Activated CD4-positive, alpha-beta memory T cell treated with anti-CD3 and anti-CD28 coated beads for 36 hours (primary cell): ENCODE measurements at regions not wholly inside any gene's neighbourhood (a gene's known extent, or its start where the extent isn't known, plus 50 kb on each side); places are given as distances from the start of the nearest gene placed in this dataset.

Source experiments
- CTCF ChIA-PET: fragments of 350-600 bp; sonication (Branson Sonifier 250); formaldehyde crosslinking; loops from one replicate; lab custom pipeline; 2021; ENCODE audit warnings: antibody characterized with exemption, inconsistent platforms; lab: Charles Lee
- POLR2A ChIA-PET: fragments of 350-600 bp; sonication (Branson Sonifier 250); formaldehyde crosslinking; loops from one replicate; lab custom pipeline; 2021; ENCODE audit warnings: antibody characterized with exemption; lab: Charles Lee
- DNase-seq: peaks from one replicate; pipeline ENCODE4 v3.0.0-alpha.2; 2020
- H3K27ac Mint-ChIP-seq: one replicate; pipeline ENCODE4 v1.8.0; 2021; ENCODE audit warnings: mixed read lengths
- H3K27me3 Mint-ChIP-seq: one replicate; pipeline ENCODE4 v1.8.0; 2021; ENCODE audit warnings: mixed read lengths
- H3K36me3 Mint-ChIP-seq: one replicate; pipeline ENCODE4 v1.8.0; 2021; ENCODE audit warnings: mixed read lengths
- H3K4me1 Mint-ChIP-seq: one replicate; pipeline ENCODE4 v1.8.0; 2021; ENCODE audit warnings: low read depth, mixed read lengths
- H3K4me3 Mint-ChIP-seq: one replicate; pipeline ENCODE4 v1.8.0; 2021; ENCODE audit warnings: mild to moderate bottlenecking, mixed read lengths
- H3K9me3 Mint-ChIP-seq: one replicate; pipeline ENCODE4 v1.8.0; 2021; ENCODE audit warnings: mixed read lengths
- intact Hi-C: fragments of 100-400 bp; cut with micrococcal nuclease; formaldehyde crosslinking; loops from one replicate; pipeline ENCODE4 v1.15.1; 2023

- ChIA-PET CTCF (no interaction called here), POLR2A (no interaction called here)
- no peaks in the 10 kb centered on the region for H3K27me3 Mint-ChIP-seq
- no peaks in the 10 kb centered on the region for H3K36me3 Mint-ChIP-seq
- intact Hi-C loops: no loop called here
- no peak overlapping the region for H3K27ac Mint-ChIP-seq
- no peak for DNase-seq
- no peaks in the 10 kb centered on the region for H3K9me3 Mint-ChIP-seq
- no peak overlapping the region for H3K4me3 Mint-ChIP-seq
- no peaks in the 10 kb centered on the region for H3K4me1 Mint-ChIP-seq
These were observed 313.2 kb downstream of the OLFM3 start for GRCh38 chr1:101683561-101683960.

- Mint-ChIP-seq H3K27ac (no peak overlapping the region), H3K4me1 (no peaks in the 10 kb centered on the region), H3K4me3 (no peak overlapping the region), H3K36me3 (no peaks in the 10 kb centered on the region), H3K9me3 (no peaks in the 10 kb centered on the region), H3K27me3 (no peaks in the 10 kb centered on the region)
- POLR2A ChIA-PET: no interaction called here
- intact Hi-C loops: no loop called here
- CTCF ChIA-PET: no interaction called here
- DNase-seq: no peak
These were observed 299.7 kb downstream of the OLFM3 start for GRCh38 chr1:101697072-101697471.

- no peak overlapping the region for H3K27ac Mint-ChIP-seq
- ChIA-PET POLR2A (no interaction called here), CTCF (no interaction called here)
- H3K9me3 Mint-ChIP-seq: no peaks in the 10 kb centered on the region
- intact Hi-C loops: no loop called here
- no peaks in the 10 kb centered on the region for H3K36me3 Mint-ChIP-seq
- H3K4me1 Mint-ChIP-seq: no peaks in the 10 kb centered on the region
- no peaks in the 10 kb centered on the region for H3K27me3 Mint-ChIP-seq
- no peak overlapping the region for H3K4me3 Mint-ChIP-seq
- DNase-seq: no peak
These were observed 298.0 kb downstream of the OLFM3 start for GRCh38 chr1:101698681-101699080.

- no peak for DNase-seq
- intact Hi-C loops: no loop called here
- no peak overlapping the region for H3K4me3 Mint-ChIP-seq
- no peaks in the 10 kb centered on the region for H3K9me3 Mint-ChIP-seq
- CTCF ChIA-PET: no interaction called here
- POLR2A ChIA-PET: no interaction called here
- no peaks in the 10 kb centered on the region for H3K27me3 Mint-ChIP-seq
- H3K4me1 Mint-ChIP-seq: no peaks in the 10 kb centered on the region
- H3K36me3 Mint-ChIP-seq: no peaks in the 10 kb centered on the region
- no peak overlapping the region for H3K27ac Mint-ChIP-seq
These were observed 291.8 kb downstream of the OLFM3 start for GRCh38 chr1:101704895-101705294.

GRCh38 chr1:101706366-101706765 lies 290.4 kb downstream of the OLFM3 start:
- Mint-ChIP-seq H3K9me3 (no peaks in the 10 kb centered on the region), H3K4me1 (no peaks in the 10 kb centered on the region), H3K4me3 (no peak overlapping the region), H3K27me3 (no peaks in the 10 kb centered on the region), H3K27ac (no peak overlapping the region), H3K36me3 (no peaks in the 10 kb centered on the region)
- ChIA-PET CTCF (no interaction called here), POLR2A (no interaction called here)
- intact Hi-C loops: no loop called here
- DNase-seq: no peak

GRCh38 chr1:101709721-101710120 lies 287.0 kb downstream of the OLFM3 start:
- intact Hi-C loops: no loop called here
- H3K36me3 Mint-ChIP-seq: no peaks in the 10 kb centered on the region
- H3K9me3 Mint-ChIP-seq: no peaks in the 10 kb centered on the region
- no peak overlapping the region for H3K27ac Mint-ChIP-seq
- H3K27me3 Mint-ChIP-seq: peaks cover 1% of the 10 kb centered on the region
- no peak overlapping the region for H3K4me3 Mint-ChIP-seq
- POLR2A ChIA-PET: no interaction called here
- DNase-seq: no peak
- CTCF ChIA-PET: no interaction called here
- H3K4me1 Mint-ChIP-seq: no peaks in the 10 kb centered on the region

GRCh38 chr1:101713760-101714159 lies 283.0 kb downstream of the OLFM3 start:
- ChIA-PET POLR2A (no interaction called here), CTCF (no interaction called here)
- no peak for DNase-seq
- Mint-ChIP-seq H3K4me1 (no peaks in the 10 kb centered on the region), H3K27ac (no peak overlapping the region), H3K27me3 (peaks cover 1% of the 10 kb centered on the region), H3K4me3 (no peak overlapping the region), H3K9me3 (no peaks in the 10 kb centered on the region), H3K36me3 (no peaks in the 10 kb centered on the region)
- intact Hi-C loops: no loop called here

GRCh38 chr1:101723415-101723814 lies 273.3 kb downstream of the OLFM3 start:
- ChIA-PET CTCF (no interaction called here), POLR2A (no interaction called here)
- Mint-ChIP-seq H3K4me1 (no peaks in the 10 kb centered on the region), H3K4me3 (no peak overlapping the region), H3K9me3 (no peaks in the 10 kb centered on the region), H3K36me3 (no peaks in the 10 kb centered on the region), H3K27me3 (no peaks in the 10 kb centered on the region), H3K27ac (no peak overlapping the region)
- intact Hi-C loops: no loop called here
- DNase-seq: no peak

GRCh38 chr1:101728029-101728428 lies 268.7 kb downstream of the OLFM3 start:
- ChIA-PET CTCF (no interaction called here), POLR2A (no interaction called here)
- H3K27ac Mint-ChIP-seq: no peak overlapping the region
- no peak for DNase-seq
- H3K4me1 Mint-ChIP-seq: no peaks in the 10 kb centered on the region
- no peaks in the 10 kb centered on the region for H3K36me3 Mint-ChIP-seq
- no peak overlapping the region for H3K4me3 Mint-ChIP-seq
- intact Hi-C loops: no loop called here
- no peaks in the 10 kb centered on the region for H3K9me3 Mint-ChIP-seq
- no peaks in the 10 kb centered on the region for H3K27me3 Mint-ChIP-seq

- POLR2A ChIA-PET: no interaction called here
- no peak overlapping the region for H3K4me3 Mint-ChIP-seq
- no peaks in the 10 kb centered on the region for H3K4me1 Mint-ChIP-seq
- H3K27ac Mint-ChIP-seq: no peak overlapping the region
- no peaks in the 10 kb centered on the region for H3K27me3 Mint-ChIP-seq
- CTCF ChIA-PET: no interaction called here
- no peak for DNase-seq
- no peaks in the 10 kb centered on the region for H3K9me3 Mint-ChIP-seq
- no peaks in the 10 kb centered on the region for H3K36me3 Mint-ChIP-seq
- intact Hi-C loops: no loop called here
These were observed 266.2 kb downstream of the OLFM3 start for GRCh38 chr1:101730559-101730958.

GRCh38 chr1:101732261-101732660 lies 264.5 kb downstream of the OLFM3 start:
- POLR2A ChIA-PET: no interaction called here
- no peaks in the 10 kb centered on the region for H3K36me3 Mint-ChIP-seq

GRCh38 chr1:101733340-101733739 lies 263.4 kb downstream of the OLFM3 start:
- intact Hi-C loops: no loop called here
- Mint-ChIP-seq H3K27me3 (no peaks in the 10 kb centered on the region), H3K27ac (no peak overlapping the region), H3K36me3 (no peaks in the 10 kb centered on the region), H3K4me3 (no peak overlapping the region), H3K4me1 (no peaks in the 10 kb centered on the region), H3K9me3 (no peaks in the 10 kb centered on the region)
- DNase-seq: no peak
- ChIA-PET CTCF (no interaction called here), POLR2A (no interaction called here)

More at GRCh38 chr1:101732261-101732660, 264.5 kb downstream of the OLFM3 start:
- no peak for DNase-seq
- Mint-ChIP-seq H3K4me1 (no peaks in the 10 kb centered on the region), H3K27ac (no peak overlapping the region), H3K9me3 (no peaks in the 10 kb centered on the region), H3K4me3 (no peak overlapping the region), H3K27me3 (no peaks in the 10 kb centered on the region)
- intact Hi-C loops: no loop called here
- CTCF ChIA-PET: no interaction called here

GRCh38 chr1:101738475-101738874 lies 258.3 kb downstream of the OLFM3 start:
- Mint-ChIP-seq H3K9me3 (no peaks in the 10 kb centered on the region), H3K27ac (no peak overlapping the region), H3K36me3 (no peaks in the 10 kb centered on the region), H3K27me3 (peaks cover 3% of the 10 kb centered on the region), H3K4me3 (no peak overlapping the region), H3K4me1 (no peaks in the 10 kb centered on the region)
- CTCF ChIA-PET: no interaction called here
- intact Hi-C loops: no loop called here
- DNase-seq: no peak
- POLR2A ChIA-PET: no interaction called here

GRCh38 chr1:101739146-101739545 lies 257.6 kb downstream of the OLFM3 start:
- Mint-ChIP-seq H3K27ac (no peak overlapping the region), H3K36me3 (no peaks in the 10 kb centered on the region), H3K9me3 (no peaks in the 10 kb centered on the region), H3K4me1 (no peaks in the 10 kb centered on the region), H3K4me3 (no peak overlapping the region), H3K27me3 (peaks cover 3% of the 10 kb centered on the region)
- no peak for DNase-seq
- intact Hi-C loops: no loop called here
- ChIA-PET POLR2A (no interaction called here), CTCF (no interaction called here)
